HCEC 1CT (cell line): ENCODE measurements at regions not wholly inside any gene's neighbourhood (a gene's known extent, or its start where the extent isn't known, plus 50 kb on each side); places are given as distances from the start of the nearest gene placed in this dataset.
A peak's percentile ranks its signal among the peaks of the same experiment; 100 is the strongest.
"Not testable (repeated sequence)": the region's sequence is repeated elsewhere in the genome, so short reads cannot be mapped to it uniquely, and the experiment has no call there.

ENCODE experiments used
- DNase-seq: peaks from one replicate; pipeline ENCODE4 v3.0.0-alpha.2; 2017

GRCh38 chr7:145434811-145435210 lies 599.0 kb upstream of the TPK1 start:
- DNase-seq, result no peak

DNA sequence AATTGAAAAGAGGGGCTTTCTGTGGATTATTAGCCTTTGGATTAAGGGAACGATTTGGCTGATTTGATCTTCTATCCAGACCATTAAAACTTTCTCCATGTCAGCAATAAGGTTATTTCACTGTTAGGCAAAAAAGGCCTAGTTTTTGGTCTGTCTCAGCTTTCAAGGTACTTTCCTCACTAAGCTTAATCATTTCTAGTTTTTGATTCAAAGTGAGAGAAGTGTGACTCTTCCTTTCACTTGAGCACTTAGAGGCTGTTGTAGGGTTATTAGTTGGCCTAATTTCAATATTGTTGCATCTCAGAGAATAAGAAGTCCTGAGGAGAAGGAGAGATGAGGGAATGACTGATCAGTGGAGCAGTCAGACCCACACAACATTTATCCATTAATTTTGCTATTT lies 596.0 kb upstream of the TPK1 start:
- DNase-seq, result no peak

DNA sequence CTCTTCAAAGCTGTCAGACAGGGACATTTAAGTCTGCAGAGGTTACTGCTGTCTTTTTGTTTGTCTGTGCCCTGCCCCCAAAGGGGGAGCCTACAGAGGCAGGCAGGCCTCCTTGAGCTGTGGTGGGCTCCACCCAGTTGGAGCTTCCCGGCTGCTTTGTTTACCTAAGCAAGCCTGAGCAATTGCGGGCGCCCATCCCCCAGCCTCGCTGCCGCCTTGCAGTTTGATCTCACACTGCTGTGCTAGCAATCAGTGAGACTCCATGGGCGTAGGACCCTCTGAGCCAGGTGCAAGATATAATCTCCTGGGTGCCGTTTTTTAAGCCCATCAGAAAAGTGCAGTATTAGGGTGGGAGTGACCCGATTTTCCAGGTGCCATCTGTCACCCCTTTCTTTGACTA lies 582.6 kb upstream of the TPK1 start:
- DNase-seq, result not testable (repeated sequence)

- DNase-seq, result no peak
Measured at GRCh38 chr7:145411066-145411465, 575.2 kb upstream of the TPK1 start.

DNA sequence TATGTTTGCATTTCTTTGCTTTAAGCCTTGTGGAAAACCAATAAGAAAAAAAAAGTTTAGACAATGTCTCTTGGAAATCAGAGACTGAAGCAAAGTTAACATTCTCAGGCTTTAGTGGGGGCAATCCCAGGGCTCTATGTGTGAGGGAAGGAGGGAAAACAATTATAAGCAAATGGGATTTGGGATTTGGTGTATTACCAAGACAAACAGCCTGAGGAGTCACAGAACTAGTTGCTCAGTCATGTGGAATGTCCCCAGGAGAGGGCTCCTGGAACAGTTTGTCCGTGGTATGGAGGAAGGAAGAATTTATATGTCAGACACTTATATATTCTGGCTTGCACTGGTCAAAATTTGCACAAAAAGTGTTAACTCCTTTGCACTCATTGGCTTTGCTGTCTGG lies 562.9 kb upstream of the TPK1 start:
- DNase-seq, result peak; percentile 70

DNA sequence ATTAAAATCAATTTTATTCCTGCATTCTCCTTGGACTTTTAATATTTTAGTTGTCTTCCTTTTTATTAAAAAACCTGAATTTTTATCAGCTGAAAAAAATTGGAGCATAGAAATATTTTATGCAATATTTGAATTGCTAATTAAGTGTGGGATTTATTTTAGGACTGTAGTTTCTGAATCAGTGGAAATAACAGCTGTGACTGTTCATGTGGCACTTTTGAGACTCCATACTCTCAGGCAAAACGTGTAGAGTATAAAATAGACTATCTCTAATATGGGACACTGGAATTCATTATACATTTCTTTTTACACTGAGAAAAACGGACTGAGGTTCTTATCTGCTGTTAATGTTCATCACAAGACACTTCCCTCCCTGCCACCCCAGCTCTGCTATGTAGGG lies 558.3 kb upstream of the TPK1 start:
- DNase-seq, result no peak

GRCh38 chr7:145382762-145383161 lies 546.9 kb upstream of the TPK1 start:
- no peak for DNase-seq

- no peak for DNase-seq
Measured at GRCh38 chr7:145378197-145378596, 542.3 kb upstream of the TPK1 start.

DNA sequence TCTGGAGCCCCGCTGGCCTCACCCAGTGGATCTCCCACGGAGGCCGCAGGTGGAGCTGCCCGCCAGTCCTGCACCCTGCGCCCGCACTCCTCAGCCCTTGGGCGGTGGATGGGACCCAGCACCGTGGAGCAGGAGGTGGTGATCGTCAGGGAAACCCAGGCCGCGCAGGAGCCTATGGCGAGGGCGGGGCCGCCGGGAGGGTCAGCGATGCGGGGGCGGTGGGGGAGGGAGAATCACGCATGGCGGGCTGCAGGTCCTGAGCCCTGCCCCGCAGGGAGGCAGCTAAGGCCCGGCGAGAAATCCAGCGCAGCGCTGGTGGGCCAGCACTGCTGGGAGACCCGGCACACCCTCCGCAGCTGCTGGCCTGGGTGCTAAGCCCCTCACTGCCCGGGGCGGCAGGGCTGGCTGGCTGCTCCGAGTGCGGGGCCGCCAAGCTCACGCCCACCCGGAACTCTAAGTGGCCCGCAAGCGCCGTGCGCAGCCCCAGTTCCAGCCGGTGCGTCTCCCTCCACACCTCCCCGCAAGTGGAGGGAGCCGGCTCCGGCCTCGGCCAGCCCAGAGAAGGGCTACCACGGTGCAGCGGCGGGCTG lies 524.8 kb upstream of the TPK1 start:
- DNase-seq, result no peak

DNA sequence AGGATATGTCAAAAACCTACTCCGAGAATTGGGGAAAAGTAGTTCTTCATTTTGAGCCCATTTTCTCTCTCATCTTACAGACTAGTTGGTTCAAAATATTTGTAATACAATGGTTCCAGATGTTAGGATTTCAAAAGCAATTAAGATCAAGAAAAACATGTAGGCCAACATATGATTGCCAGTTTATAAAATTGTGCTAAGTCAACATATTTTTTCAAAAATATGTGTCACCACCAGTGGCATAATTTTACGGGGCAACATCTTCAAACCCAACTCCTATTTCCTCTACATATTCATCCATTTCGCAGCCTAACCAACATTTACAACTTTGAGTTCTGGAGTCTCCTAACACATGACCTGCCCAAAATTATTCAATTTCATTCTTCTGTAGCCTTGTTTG lies 514.5 kb upstream of the TPK1 start:
- DNase-seq, result no peak

DNA sequence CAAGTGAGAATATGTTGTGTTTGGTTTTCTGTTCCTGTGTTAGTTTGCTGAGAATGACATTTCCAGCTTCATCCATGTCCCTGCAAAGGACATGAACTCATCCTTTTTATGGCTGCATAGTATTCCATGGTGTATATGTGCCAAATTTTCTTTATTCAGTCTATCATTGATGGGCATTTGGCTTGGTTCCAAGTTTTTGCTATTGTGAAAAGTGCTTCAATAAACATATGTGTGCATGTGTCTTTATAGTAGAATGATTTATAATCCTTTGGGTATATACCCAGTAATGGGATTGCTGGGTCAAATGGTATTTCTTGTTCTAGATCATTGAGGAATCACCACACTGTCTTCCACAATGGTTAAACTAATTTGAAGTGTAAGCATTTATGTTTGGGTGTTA lies 513.6 kb upstream of the TPK1 start:
- DNase-seq, result not testable (repeated sequence)

GRCh38 chr7:145347271-145347670 lies 511.4 kb upstream of the TPK1 start:
- DNase-seq, result no peak

DNA sequence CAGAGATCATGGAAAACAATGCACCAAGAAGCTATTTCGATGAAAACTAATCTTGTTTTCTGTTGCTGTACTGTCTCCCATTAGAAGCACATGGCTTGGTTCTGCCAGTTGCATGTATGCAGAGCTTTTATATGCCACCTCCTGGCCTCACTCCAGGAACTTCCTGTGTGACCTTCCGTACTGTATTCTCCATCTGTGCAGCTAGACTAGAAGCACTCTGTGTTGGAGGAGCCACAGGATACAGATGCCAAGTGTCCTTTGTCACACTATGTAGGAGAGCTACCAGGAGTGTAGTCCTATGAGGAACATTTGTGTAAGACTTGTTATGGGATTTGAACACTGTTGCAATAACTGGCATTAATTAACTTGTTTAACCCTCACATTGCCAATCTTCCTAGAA lies 503.5 kb upstream of the TPK1 start:
- DNase-seq, result no peak

GRCh38 chr7:145331522-145331921 lies 495.7 kb upstream of the TPK1 start:
- no peak for DNase-seq

DNA sequence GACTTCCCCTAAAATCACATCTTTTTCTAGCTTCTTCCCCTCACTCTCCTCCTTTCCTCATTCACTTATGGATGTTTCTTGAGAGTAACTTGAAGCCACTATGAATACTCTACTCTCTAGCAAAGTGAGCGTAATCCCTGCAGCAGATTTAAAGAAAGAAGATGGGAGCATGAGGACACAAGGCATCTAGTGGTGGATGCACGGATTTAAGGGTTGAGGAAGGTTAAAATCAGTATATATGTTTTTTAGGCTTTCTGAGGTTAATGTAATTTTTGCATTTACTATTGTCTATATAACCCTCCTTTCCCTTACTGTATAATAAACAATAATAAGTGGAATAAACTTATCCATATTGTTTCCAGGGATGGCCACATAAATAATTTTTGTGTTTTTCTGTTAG lies 495.2 kb upstream of the TPK1 start:
- DNase-seq, result no peak

DNA sequence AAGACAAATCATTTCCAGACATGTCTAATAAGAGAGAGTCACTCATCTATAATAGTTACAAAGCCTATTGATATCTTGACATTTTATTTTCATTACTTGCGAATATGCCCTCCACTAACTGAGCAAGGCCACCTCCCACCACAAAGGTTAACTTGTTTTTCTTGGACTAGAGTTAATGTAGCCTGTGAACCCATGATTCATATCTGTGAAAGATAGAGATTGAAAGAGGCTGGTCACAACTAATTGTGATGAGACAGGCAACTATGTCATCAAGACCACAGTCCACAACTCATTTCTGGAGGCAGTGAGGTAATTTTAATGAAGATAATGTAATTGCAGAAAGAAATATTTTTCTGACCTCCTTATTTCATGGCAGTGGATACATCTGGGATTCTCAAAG lies 491.8 kb upstream of the TPK1 start:
- no peak for DNase-seq

DNA sequence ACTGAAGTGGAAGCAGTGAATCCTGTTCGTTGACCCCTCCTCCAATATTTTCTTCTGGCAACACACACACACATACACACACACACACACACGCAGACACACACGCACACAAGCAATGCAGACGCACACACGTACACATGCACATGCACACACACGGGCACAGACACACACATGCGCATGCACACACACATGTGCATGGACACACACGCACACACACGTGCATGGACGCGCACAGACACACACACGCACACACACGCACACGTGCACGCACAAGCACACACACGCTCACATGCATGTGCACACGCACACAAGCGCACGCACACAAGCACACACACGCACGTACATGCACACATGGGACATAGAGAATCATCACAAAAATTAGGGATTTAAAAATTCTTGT lies 488.2 kb upstream of the TPK1 start:
- no peak for DNase-seq

DNA sequence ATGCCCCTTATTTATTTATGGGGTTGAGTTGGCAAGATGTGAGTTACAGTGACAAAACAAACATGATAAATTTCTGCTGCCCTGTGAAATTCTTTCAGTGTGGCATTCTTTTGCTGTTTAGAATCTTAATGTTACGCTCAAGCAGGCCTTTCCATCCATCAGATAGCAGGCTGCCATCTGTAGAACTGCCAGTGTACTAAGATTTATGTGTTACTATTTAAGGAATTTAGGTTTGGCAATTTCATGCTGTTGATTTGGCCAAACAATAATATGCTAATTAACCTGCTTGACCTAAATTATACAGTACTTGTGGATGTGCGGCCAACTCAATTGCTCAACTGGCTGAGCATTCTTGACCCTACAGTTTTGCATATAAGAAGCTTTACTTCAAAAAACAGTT lies 477.7 kb upstream of the TPK1 start:
- no peak for DNase-seq

DNA sequence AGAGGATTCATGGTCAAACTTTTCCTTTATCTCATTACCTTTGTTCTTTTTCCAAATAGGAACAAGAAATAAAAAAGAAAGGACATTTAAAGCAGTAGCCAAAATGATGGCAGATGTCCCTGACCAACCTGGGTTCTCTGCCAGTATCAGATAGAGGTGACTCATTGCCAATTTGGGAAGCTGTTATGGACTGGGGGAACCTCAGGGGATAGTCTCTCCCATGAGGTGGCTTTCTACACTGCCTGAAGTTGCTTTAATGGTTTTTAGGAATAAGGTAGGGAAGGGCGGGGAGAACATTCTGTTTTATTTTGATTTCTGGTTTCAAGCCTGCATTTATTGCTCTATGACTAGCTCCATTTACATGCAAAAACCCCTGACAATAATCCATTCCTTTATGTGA lies 457.9 kb upstream of the TPK1 start:
- DNase-seq, result no peak

GRCh38 chr7:145293228-145293701 lies 457.4 kb upstream of the TPK1 start:
- DNase-seq, result no peak

- no peak for DNase-seq
Measured at GRCh38 chr7:145289384-145289783, 453.5 kb upstream of the TPK1 start.

GRCh38 chr7:145276118-145276517 lies 440.3 kb upstream of the TPK1 start:
- no peak for DNase-seq

DNA sequence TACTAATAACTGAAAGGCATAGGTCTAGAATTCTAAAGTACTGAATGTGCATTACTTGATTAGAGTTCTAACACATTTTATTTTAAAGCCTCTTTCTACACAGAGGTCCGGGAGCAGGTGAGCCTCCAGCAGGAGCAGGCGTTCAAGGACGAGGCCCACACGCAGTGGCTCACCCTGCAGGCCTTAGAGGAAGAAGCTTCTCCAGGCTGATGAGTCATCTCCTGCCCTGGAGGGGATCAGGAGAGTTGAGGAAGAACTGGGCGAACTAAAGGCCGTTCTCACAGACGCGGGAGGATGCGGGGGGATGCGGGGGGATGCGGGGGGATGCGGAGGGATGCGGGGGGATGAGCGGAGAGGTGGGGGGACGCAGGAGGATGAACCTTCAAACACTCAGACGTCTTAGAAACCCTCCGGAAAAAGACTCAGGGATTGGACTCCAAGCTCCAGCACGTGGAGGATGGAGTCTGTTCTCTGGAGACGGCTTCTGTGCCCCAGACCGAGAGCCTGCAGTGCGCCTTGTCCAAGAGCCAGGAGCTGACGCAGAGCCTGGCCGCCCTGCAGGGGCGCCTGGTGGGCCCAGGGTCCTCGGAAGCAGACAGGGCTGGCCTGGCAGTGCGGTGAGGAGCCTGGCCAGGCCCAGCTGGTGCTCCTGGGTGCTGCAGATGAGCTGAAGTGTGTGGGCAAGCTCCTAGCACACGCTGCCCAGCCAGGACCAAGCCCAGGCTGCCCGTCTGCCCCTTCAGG lies 433.7 kb upstream of the TPK1 start:
- no peak for DNase-seq

GRCh38 chr7:145265180-145265579 lies 429.3 kb upstream of the TPK1 start:
- no peak for DNase-seq

DNA sequence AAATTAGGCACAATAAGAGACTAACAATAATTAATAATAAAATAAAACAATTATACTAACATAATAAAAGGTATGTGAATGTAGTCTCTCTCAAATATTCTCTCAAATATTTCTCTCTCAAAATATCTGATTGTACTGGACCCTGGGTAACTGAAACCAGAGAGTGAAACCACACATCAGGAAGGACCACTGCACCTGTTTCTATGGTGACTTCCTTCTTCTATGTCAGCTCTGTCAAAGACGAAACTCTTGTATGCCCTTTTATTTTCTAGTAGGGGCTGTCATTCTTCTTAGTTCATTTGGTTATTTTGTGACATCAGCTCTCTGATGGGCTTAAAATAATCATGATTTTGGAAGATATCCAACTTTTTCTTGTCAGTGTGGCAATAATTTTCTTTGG lies 428.0 kb upstream of the TPK1 start:
- no peak for DNase-seq
